ENCODE measurements at regions not wholly inside any gene's neighbourhood (a gene's known extent, or its start where the extent isn't known, plus 50 kb on each side); places are given as distances from the start of the nearest gene placed in this dataset.
"Not testable (repeated sequence)": the region's sequence is repeated elsewhere in the genome, so short reads cannot be mapped to it uniquely, and the experiment has no call there.

DNA sequence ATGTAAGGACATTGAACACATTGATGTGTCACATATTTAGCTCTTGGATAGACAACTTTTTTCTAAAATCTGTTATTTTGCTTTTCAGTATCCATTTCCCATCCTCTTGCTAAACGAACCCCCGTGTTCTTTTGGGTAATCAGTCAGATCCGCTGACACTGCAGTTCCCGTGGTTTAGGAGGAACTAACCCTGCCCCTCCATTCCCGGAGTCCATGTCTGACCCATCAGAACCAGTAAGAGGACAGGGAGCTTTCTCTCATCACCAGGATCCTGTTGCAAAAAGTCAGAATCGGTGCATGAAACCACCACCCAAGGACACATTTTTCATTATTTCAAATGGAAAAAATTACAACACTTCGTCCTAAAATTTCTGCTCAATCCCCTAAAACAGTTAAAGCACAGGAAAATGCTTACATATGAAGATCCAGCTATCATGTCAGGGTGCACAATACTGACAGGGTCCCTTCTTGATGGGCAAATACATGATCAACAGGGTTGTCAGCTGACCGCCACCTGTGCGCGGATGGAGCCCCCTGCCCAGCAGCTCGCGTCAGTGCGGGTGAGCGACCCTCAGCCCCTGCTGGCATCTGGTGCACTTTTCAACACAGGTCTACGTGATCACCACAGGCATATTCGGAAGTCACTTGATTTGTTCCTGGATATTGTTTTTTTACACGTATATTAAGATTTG, 276.8 kb downstream of the ADGRD1 start:
- no peak for DNase-seq

DNA sequence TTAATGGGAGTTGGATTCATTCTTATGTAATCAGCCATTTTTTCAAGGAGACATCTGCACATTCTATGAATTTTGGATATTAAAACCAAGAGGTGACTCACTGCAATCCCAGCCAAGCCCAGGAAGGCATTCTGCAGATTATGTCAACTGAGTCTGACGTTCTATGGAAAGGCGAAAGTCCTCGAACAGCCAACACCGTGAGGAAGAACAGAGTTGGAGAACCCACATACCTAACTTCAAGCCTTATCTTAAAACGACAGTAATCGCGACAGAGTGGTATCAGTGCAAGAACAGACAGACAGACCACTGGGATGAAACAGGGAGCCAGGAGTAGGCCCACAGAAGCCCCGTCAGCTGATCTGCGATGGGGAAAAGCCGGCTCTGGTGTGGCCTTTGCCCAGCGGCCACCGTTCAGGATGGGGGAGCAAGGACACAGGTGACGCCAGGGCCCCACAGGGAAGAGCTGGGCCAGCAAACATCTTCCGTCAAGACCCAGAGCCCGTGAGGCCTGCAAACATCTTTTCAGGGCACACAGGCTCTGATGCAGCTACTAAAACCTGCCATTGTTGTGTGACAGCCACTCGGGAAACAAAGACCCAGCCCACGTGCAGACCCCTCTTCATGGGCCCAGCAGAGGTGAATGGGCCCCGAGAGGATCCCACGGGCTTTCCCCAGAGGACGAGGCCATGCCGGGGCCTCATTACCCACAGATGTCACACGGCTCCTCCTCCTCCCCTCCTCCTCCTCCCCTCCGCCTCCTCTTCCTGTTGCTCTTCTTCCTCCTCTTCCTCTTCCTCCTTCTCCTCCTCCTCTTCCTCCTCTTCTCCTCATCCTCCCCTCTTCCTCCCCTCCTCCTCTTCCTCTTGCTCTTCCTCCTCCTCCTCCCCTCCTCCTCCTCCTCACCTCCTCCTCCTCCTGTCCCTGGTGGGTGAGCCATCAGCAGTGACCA, 277.6 kb downstream of the ADGRD1 start:
- no peak for DNase-seq

DNA sequence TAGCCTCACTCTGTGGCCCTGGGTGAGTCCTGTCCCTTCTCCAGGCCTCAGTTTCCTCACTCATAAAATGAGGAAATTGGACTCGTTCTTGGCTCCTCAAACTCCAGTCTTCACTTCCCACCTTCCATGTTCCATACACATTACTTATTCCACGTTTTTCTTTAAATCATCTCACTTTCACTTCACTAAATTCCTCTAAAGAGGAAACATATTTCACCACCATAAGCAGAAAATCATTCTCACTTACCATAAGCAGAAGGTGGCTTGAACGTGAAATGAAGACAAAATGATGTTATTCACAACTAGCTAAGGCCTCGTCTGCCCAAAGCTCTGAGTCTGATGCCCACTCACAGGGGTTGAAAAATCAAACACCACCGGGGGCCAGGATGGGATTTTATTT, 278.3 kb downstream of the ADGRD1 start:
- DNase-seq = no peak

DNA sequence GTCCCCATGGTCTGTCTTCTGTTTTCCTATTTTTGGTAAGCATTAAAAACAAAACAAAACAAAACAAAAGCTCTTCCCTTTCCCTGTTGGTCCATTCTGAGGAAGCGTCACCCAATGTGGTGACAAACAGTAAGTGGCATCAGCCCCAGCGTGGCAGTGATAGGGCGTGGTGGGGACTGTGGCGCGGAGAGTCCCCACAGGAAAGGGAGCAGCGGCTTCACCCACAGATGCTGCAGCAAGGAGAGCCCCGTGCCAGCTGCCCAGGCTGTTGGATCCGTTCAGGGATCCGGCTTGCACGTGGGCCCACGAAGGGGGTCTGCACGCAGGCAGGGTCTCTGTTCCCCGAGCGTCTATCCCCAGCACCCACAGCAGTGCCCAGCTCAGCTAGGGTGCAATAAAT, 279.2 kb downstream of the ADGRD1 start:
- not testable (repeated sequence) for DNase-seq

DNA sequence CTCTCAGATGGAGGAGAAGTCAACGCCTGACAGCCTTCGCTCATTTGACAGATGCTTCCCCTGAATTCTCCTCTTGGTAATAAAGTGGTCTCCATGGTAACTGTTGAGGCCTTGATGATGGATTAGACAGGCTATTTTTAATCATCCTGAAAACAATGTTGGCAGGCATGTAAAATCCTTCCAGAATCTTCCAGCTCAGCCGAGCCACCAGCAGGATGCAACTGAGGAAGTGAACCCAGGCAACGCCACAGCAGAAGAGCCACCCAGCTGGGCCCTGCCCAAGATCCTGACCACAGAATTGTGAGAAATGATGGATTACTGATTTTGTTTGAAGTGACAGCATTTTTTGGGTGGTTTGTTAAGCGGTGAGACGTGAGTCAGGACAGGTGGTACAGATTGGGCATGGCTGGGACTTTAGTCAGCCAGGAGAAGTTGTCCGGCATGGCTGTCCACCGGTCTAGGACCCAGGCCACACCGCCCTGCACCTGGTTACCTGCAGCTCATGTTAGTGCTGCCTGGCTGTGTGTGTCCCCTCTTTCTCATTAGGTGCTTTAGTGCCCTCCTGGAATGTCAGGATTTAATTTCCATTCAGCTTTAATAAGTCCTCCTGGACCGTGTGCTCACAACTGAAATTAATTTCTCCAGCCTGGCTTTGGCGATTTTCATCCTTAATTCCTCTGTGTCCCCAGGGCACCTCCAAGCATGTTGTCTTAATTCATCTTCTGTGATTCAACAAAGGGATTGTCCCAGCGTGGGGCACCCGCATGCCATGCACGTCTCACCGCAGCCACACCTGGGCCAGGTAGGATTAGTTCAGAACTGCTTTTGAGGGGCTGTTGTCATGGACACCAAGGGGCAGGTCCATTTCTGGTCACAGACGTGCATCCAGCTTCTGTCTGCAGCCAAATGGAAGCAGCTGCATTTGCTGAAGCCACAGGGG, 280.4 kb downstream of the ADGRD1 start:
- DNase-seq = not testable (repeated sequence)

DNA sequence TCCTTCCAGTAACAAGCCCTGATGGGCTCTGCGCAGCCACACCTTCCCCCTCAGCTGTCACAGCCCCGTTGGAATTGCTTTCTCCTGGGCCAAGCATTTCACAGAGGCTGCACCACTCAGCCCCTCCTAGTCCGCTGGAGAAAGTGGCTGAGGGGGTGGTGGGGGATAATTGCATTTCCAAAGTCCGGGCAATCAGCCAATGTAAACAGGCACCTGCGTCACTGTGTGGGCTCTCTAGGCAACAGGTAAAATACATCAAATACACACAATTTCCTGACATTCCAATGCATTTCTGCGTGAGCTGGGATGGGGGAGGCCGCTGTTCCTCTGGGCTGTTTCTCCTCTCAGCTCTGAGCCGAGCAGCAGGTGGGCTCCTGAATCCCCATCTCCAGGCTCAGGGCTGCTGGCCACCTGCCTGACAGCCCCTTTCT, 281.1 kb downstream of the ADGRD1 start:
- not testable (repeated sequence) for DNase-seq

DNA sequence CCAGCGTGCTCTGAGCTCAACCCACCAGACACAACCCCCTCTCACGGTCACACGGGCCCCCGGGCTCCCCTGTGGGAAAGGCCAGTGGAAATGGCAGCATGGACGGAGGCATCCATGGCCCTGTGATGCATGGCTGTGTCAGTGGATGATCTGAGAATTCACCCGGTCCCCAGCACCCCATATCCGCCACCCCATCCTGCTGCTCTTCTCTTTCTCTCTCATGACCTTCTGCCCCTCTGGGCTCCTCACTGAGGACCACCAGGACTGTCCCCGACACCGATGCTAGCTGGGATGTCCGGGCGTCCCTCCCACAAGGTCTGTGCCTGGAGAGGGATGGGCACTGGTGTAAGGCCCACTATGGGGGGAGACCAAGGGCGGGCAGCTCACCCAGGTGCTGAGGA, 282.2 kb downstream of the ADGRD1 start:
- DNase-seq = no peak

DNA sequence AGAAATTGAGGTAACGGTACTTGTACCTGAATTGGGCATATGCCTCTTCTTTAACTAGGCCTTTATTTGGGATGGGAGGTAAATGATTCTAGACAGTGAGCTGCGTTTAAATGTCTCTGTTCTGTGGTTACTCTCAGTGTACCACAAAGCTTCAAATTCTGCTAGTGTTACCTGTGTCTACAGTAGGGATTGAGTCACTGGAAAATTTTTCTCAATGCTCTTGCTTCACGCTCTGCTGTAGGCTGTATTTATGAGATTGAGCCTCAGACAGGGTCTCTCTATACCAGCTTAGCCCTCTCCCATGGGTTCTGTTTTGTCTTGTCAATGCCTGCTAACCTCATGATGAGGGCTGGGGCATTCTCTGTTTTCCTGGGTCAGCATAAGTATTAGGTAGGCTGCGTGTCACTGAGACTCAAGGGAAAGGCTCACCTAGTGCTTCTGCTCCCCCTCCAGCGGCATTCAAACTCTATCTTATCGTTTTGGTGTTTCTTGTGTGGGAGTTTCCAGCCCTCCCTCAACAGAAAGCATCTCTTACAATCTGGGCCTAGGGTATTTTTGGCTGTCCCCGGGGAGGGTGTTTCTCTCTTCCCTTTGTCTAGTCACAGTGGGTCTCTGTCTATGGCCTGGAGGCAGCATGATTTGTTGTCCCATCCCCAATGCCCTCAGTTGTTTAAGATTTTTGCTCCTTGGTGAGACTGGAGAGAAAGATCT, 285.8 kb downstream of the ADGRD1 start:
- DNase-seq = no peak

DNA sequence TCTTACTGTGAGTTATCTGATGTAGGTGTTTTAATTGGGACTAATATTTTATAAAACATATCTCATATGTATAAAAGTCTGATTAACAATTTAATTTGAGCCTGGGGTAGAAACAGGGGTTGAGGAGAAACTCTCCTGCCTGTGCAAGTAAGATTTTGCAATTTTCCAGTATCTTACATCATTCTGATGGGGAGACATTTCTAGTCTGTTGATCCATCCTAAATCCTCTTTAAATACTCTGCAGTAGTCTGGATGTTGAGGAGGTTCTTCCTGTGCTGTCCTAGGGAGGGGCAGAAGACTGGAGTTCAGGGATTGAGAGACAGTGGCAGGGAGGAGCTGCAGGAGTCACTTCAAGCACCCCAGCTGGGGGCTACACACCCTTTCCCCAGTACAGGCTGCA, 287.8 kb downstream of the ADGRD1 start:
- DNase-seq = no peak

DNA sequence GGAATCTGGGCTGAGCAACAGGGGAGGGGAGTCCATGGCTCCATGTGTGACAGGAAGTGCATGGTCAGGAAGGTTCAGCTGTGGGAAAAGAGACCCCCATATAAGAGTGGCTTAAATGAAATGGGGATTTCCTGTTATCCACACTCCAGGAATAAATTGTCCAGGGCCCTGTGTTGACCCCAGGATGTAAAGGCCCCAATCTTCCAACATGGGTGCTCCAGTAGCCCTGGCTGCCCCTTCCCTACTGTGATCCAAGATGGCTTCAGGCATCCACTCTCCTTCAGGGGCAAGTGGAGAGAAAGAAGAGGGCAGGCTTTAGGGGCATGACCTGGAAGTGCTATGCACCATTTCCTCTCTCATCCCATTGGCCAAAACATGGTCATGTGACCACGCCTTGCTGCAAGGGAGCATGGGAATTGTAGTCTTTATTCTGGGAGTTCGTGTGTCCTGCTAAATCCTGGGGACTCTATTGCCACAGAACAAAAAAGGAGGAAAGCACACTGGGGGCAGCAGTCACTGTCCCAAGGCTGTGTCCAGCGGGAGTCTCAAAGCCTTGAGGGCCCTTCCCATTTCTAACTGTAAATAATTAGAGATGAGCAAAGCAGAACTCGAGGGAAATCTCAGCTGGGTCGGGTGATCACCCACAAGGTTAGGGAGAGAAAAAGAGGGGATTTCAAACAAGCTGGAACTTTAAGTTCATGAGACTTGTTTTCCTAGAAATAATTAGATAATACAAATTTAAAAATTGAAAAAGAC, 289.2 kb downstream of the ADGRD1 start:
- DNase-seq = no peak

DNA sequence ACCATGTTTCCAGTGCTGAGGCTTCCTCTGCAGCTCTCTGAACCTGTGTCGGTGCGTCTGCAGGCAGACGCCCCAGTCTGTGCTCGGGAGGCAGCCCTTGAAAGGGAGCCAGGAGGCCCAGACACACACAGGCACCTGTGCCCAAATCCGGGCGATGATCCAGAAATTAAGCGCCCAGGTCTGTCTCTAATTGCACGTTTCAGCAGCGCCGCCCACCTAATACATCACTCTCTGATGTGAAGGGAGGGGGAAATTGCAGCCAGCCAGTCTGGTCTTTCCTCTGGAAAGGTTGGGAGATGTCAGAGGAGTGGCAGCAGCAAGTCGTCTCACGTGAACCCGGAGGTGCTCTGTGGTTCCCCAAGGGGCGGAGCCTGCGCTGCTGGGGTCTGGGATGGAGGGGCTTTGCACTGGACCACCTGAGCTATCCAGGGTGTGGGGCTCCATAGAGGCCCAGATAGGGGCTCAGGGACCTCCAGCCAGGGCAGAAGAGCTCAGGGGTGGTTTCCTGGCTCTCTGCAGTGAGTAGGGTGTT, 290.5 kb downstream of the ADGRD1 start:
- not testable (repeated sequence) for DNase-seq

DNA sequence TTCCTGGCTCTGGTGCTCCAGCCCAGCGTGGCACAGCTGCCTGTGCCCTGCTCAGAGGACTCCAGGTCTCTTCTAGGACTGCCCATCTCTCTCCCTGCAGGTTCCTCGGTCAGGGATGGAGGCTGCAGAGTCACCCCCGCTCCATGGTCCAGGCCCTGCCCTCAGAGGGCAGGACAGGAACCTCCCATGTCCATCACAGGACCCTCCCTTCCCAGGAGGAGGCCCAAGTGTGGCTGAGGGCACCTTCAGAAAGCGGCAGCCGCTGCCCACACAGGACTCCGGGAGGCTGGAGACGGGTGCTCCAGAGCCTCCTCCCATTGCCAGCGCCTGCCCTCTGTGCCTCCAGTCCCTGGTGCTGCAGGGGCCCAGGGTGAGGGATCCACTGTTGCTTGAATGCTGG, 291.5 kb downstream of the ADGRD1 start:
- not testable (repeated sequence) for DNase-seq

DNA sequence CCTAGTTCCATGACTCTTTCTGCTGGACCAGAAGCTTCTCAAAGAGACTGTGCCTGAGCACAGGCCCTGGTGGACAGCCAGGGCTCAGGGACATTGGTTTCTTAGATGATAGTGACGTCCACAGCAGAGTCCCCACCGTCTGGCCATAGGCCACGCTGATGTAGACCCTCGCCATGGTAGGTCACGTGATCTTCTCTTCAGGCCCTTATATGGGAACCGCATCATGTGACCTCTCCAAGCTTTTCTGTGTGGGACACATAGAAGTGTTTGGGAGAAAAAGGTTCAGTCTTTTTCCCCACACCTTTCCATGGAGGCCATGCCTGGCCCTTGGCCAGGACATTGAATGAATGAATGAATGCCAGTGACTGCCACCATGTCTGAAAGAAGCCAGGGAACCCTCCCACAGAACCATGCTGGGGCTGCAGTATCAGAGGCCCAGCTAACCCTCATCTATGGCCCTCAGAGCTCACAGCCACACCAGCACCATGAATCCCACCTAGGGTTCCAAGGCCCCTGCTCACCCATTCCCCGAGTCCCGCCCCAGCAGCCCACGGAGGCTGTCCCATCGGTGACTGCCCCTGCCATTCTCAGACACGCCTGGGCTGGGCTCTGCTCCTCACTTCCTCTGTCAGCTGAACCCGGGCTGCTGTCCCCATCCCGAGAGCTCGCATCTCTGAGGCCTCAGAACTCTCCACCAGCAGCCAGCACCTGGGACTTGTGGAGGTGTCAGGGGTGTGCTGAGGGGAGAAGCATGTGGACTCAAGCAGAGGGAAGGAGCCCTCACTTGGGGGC, 292.1 kb downstream of the ADGRD1 start:
- no peak for DNase-seq

DNA sequence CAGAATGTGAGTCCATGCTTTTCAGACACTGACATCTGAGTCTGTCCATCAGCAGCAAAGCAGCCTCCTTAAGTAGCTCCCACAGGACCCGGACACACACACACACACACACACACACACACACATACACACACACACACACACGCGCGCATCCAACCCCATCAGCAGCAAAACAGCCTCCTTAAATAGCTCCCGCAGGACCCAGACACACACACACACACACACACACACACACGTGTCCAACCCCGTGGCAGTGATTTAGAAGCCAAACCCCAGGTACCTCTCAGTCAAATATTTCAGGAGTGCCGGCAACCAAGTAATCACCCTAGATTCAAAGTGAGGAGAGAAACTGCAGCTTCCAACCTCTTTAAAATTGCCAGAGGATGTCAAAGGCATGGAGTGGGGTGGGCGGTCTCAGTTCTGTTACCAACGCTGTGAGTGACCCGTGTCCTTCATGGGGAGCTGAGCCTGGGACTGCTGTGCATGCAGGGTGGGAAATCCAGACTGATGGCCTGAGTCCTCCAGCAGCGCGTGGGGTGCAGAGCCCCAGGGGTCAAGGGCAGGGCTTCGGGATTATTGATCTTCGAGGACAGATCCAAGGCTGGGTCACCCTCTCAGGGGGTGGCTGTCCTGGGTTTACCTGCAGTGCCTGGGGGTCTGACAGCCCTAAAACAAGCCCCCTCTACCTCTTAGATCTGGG, 293.5 kb downstream of the ADGRD1 start:
- not testable (repeated sequence) for DNase-seq

DNA sequence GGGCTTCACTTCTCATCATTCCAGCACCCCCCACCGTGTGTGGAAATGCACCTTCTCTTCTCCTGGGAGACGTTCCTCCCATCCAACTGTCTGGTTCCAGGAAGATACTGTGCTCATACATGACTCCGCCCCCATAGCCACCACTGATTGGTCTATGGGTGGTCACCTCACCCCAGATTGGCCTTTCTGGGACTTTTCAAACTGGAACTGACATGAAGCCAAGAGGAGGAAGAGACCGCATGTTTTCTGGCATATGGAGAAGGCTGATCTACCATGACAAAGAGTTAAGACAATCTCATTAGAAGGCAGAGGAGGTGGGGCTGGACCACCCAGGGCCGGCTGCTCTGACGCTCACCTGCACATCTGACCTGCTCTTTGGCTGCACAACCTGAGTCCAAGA, 294.2 kb downstream of the ADGRD1 start:
- not testable (repeated sequence) for DNase-seq

DNA sequence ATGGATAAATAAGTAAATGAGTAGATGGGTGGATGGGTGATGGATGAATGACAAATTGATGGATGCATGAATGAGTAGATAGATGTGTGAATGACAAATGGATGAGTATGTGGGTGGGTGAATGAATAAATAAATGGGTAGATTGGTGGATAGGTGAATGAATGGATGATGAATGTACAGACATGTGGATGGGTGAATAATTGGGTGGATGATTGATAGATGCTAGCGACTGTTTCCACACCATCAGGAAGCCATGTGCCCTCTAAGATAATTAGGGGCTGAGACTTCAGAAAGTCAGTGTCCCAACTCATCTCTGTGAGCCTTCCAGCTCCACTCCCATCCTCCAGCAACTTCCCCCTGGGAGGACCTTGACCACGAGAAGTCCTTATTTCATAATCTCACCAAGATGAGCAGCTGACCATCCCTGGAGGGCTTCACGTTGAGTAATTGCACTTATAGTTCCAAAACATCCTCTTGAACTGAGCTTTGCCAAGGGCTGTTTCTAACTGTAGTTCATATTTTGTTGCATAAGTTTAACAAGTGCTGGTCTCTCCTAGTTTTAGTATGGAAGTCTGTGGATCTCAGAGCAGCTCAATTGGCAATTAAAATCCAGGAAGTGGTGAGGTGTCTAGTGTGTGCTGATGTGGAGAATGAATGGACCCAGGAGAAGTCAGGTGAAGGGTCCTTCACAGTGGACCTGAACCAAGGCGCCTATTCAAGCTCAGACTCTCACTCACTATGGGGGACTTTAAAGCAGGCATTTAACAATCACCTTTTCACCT, 295.7 kb downstream of the ADGRD1 start:
- no peak for DNase-seq

DNA sequence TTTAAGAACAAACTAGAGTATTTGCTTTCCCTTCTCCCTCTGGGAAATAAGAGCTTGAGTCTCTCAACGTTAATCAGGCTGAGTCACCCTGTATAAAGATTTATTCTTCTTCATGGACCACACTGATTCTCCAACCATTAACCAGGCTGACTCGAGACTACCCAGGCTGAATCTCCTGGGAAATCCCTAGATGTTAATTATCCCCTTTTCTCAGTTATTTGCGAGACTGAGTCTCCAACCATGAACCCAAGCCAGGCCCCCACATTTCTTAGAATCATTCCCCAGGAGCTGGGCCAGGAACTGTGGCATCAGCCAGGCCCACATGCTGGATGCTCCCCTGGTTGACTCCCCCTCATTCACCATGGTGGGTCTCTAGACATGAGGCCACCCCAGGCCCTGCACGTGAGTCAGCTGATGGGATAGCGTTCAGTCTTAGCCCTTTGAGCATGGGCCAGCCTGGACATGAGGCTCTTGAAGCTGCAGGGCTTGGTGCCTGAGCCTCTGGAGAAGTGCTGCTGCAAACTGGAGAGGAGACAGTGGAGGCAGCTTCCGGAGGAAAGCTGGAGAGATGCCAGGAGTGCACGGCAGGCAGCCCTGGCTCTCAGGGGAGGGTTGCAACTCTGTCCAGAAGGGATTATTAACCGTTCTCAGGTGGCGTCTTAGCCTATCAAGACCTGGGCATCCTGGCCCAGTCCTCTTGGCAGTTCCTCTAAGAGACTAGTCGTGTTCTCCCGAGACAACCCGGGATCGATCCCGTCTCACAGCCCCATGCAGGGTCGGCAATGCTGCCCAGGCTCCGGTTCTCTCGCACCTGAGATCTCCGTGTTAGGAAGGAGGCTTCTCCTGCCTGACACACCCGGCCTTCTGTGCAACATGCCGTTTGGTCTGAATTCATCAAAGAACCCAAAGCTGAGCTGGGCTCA, 296.6 kb downstream of the ADGRD1 start:
- no peak for DNase-seq

DNA sequence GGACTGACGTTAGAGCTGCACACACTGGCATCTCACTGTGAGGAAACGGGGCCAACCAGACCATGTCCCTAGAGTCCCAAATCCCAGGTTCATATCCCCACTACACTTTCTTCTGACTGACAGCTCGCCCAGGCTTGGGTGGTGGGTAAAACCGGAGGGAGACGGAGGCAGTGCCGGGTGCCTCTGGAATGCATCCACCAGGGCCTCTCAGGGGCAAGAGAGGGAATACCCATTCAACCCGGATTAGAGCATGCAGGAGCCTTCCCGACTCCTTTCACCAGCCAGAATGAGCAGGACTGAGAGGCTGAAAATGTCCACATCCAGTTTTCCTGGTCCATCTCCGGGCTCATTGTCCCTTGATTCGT, 297.2 kb downstream of the ADGRD1 start:
- DNase-seq = no peak

Measured in activated CD4-positive, alpha-beta T cell treated with anti-CD3 and anti-CD28 coated beads, Interleukin-2, amount 50 U/mL, for 4 hours (primary cell).